ENCODE measurements at regions not wholly inside any gene's neighbourhood (a gene's known extent, or its start where the extent isn't known, plus 50 kb on each side); places are given as distances from the start of the nearest gene placed in this dataset.

GRCh38 chr6:50123688-50124087 lies 74.0 kb upstream of the DEFB112 start:
- TF ChIP-seq CTCF (IDR thresholded peaks at IDR 0.05; ENCODE audit: low read depth, low read length), result no peak
- no peak overlapping the region for H3K4me3 ChIP-seq (replicated peaks in 1 of 2; ENCODE audit: low read depth in 2 of 2, low read length in 2 of 2)
- DNase-seq (ENCODE audit: low read depth in 2 of 2), result no peak

GRCh38 chr6:50124572-50124971 lies 74.8 kb upstream of the DEFB112 start:
- no peak overlapping the region for H3K4me3 ChIP-seq (replicated peaks in 1 of 2; ENCODE audit: low read depth in 2 of 2, low read length in 2 of 2)
- no peak for DNase-seq (ENCODE audit: low read depth in 2 of 2)
- TF ChIP-seq CTCF (IDR thresholded peaks at IDR 0.05; ENCODE audit: low read depth, low read length), result no peak

- H3K4me3 ChIP-seq (replicated peaks in 1 of 2; ENCODE audit: low read depth in 2 of 2, low read length in 2 of 2), result no peak overlapping the region
- peak; percentile 16 for TF ChIP-seq CTCF (IDR thresholded peaks at IDR 0.05; ENCODE audit: low read depth, low read length)
- peak; percentile 33 to 44 for DNase-seq (ENCODE audit: low read depth in 2 of 2)
Measured at GRCh38 chr6:50128420-50129005, 78.8 kb upstream of the DEFB112 start.

GRCh38 chr6:50135968-50136367 lies 86.2 kb upstream of the DEFB112 start:
- no peak overlapping the region for H3K4me3 ChIP-seq (replicated peaks in 1 of 2; ENCODE audit: low read depth in 2 of 2, low read length in 2 of 2)
- DNase-seq (ENCODE audit: low read depth in 2 of 2), result no peak
- TF ChIP-seq CTCF (IDR thresholded peaks at IDR 0.05; ENCODE audit: low read depth, low read length), result no peak

- H3K4me3 ChIP-seq (replicated peaks in 1 of 2; ENCODE audit: low read depth in 2 of 2, low read length in 2 of 2), result no peak overlapping the region
- no peak for DNase-seq (ENCODE audit: low read depth in 2 of 2)
- TF ChIP-seq CTCF (IDR thresholded peaks at IDR 0.05; ENCODE audit: low read depth, low read length), result no peak
Measured at GRCh38 chr6:50141100-50141499, 91.4 kb upstream of the DEFB112 start.

GRCh38 chr6:50143011-50143719 lies 93.4 kb upstream of the DEFB112 start:
- no peak for TF ChIP-seq CTCF (IDR thresholded peaks at IDR 0.05; ENCODE audit: low read depth, low read length)
- no peak overlapping the region for H3K4me3 ChIP-seq (replicated peaks in 1 of 2; ENCODE audit: low read depth in 2 of 2, low read length in 2 of 2)
- no peak for DNase-seq (ENCODE audit: low read depth in 2 of 2)
